ENCODE measurements at regions not wholly inside any gene's neighbourhood (a gene's known extent, or its start where the extent isn't known, plus 50 kb on each side); places are given as distances from the start of the nearest gene placed in this dataset.

- DNase-seq (ENCODE audit: insufficient read length), result no peak
- FAIRE-seq, result no peak
- TF ChIP-seq POLR2AphosphoS5 (IDR thresholded peaks at IDR 0.05; ENCODE audit: low read depth, low read length) (no peak), POLR2A (IDR thresholded peaks at IDR 0.05; ENCODE audit: low read depth, low read length) (no peak), TAF1 (IDR thresholded peaks at IDR 0.05; ENCODE audit: borderline replicate concordance, low read depth, low read length) (no peak)
Observed at GRCh38 chr4:23999714-24000469, 110.0 kb upstream of the PPARGC1A start.

- FAIRE-seq (no peak), DNase-seq (ENCODE audit: insufficient read length) (no peak)
- no peak for TF ChIP-seq TAF1 (IDR thresholded peaks at IDR 0.05; ENCODE audit: borderline replicate concordance, low read depth, low read length)
- no peak for TF ChIP-seq POLR2AphosphoS5 (IDR thresholded peaks at IDR 0.05; ENCODE audit: low read depth, low read length)
- TF ChIP-seq POLR2A (IDR thresholded peaks at IDR 0.05; ENCODE audit: low read depth, low read length), result no peak
Observed at GRCh38 chr4:23993373-23993772, 103.5 kb upstream of the PPARGC1A start.

GRCh38 chr4:23991444-23991843, 101.6 kb upstream of the PPARGC1A start:
- TF ChIP-seq TAF1 (IDR thresholded peaks at IDR 0.05; ENCODE audit: borderline replicate concordance, low read depth, low read length), result no peak
- TF ChIP-seq POLR2A (IDR thresholded peaks at IDR 0.05; ENCODE audit: low read depth, low read length), result no peak
- no peak for TF ChIP-seq POLR2AphosphoS5 (IDR thresholded peaks at IDR 0.05; ENCODE audit: low read depth, low read length)
- FAIRE-seq (no peak), DNase-seq (ENCODE audit: insufficient read length) (no peak)

- FAIRE-seq, result no peak
- DNase-seq (ENCODE audit: insufficient read length), result no peak
- TF ChIP-seq TAF1 (IDR thresholded peaks at IDR 0.05; ENCODE audit: borderline replicate concordance, low read depth, low read length), result no peak
- TF ChIP-seq POLR2AphosphoS5 (IDR thresholded peaks at IDR 0.05; ENCODE audit: low read depth, low read length), result no peak
- no peak for TF ChIP-seq POLR2A (IDR thresholded peaks at IDR 0.05; ENCODE audit: low read depth, low read length)
Observed at GRCh38 chr4:23986270-23986669, 96.4 kb upstream of the PPARGC1A start.

- TF ChIP-seq POLR2AphosphoS5 (IDR thresholded peaks at IDR 0.05; ENCODE audit: low read depth, low read length) (no peak), TAF1 (IDR thresholded peaks at IDR 0.05; ENCODE audit: borderline replicate concordance, low read depth, low read length) (no peak), POLR2A (IDR thresholded peaks at IDR 0.05; ENCODE audit: low read depth, low read length) (no peak)
- no peak for FAIRE-seq
- DNase-seq (ENCODE audit: insufficient read length), result no peak
Observed at GRCh38 chr4:23981328-23981727, 91.5 kb upstream of the PPARGC1A start.

- TF ChIP-seq POLR2A (IDR thresholded peaks at IDR 0.05; ENCODE audit: low read depth, low read length) (no peak), TAF1 (IDR thresholded peaks at IDR 0.05; ENCODE audit: borderline replicate concordance, low read depth, low read length) (no peak), POLR2AphosphoS5 (IDR thresholded peaks at IDR 0.05; ENCODE audit: low read depth, low read length) (no peak)
- FAIRE-seq (no peak), DNase-seq (ENCODE audit: insufficient read length) (no peak)
Observed at GRCh38 chr4:23979534-23979933, 89.7 kb upstream of the PPARGC1A start.

GRCh38 chr4:23978002-23978401, 88.2 kb upstream of the PPARGC1A start:
- TF ChIP-seq TAF1 (IDR thresholded peaks at IDR 0.05; ENCODE audit: borderline replicate concordance, low read depth, low read length) (no peak), POLR2A (IDR thresholded peaks at IDR 0.05; ENCODE audit: low read depth, low read length) (no peak), POLR2AphosphoS5 (IDR thresholded peaks at IDR 0.05; ENCODE audit: low read depth, low read length) (no peak)
- no peak for FAIRE-seq
- no peak for DNase-seq (ENCODE audit: insufficient read length)

GRCh38 chr4:23976423-23976822, 86.6 kb upstream of the PPARGC1A start:
- no peak for TF ChIP-seq POLR2AphosphoS5 (IDR thresholded peaks at IDR 0.05; ENCODE audit: low read depth, low read length)
- no peak for TF ChIP-seq TAF1 (IDR thresholded peaks at IDR 0.05; ENCODE audit: borderline replicate concordance, low read depth, low read length)
- no peak for TF ChIP-seq POLR2A (IDR thresholded peaks at IDR 0.05; ENCODE audit: low read depth, low read length)
- no peak for FAIRE-seq
- no peak for DNase-seq (ENCODE audit: insufficient read length)

GRCh38 chr4:23973308-23973855, 83.5 kb upstream of the PPARGC1A start:
- FAIRE-seq, result no peak
- DNase-seq (ENCODE audit: insufficient read length), result no peak
- TF ChIP-seq POLR2A (IDR thresholded peaks at IDR 0.05; ENCODE audit: low read depth, low read length) (no peak), TAF1 (IDR thresholded peaks at IDR 0.05; ENCODE audit: borderline replicate concordance, low read depth, low read length) (no peak), POLR2AphosphoS5 (IDR thresholded peaks at IDR 0.05; ENCODE audit: low read depth, low read length) (no peak)

- no peak for TF ChIP-seq TAF1 (IDR thresholded peaks at IDR 0.05; ENCODE audit: borderline replicate concordance, low read depth, low read length)
- TF ChIP-seq POLR2A (IDR thresholded peaks at IDR 0.05; ENCODE audit: low read depth, low read length), result no peak
- TF ChIP-seq POLR2AphosphoS5 (IDR thresholded peaks at IDR 0.05; ENCODE audit: low read depth, low read length), result no peak
- no peak for DNase-seq (ENCODE audit: insufficient read length)
- no peak for FAIRE-seq
Observed at GRCh38 chr4:23972805-23973204, 83.0 kb upstream of the PPARGC1A start.

GRCh38 chr4:23972187-23972586, 82.3 kb upstream of the PPARGC1A start:
- TF ChIP-seq TAF1 (IDR thresholded peaks at IDR 0.05; ENCODE audit: borderline replicate concordance, low read depth, low read length), result no peak
- no peak for TF ChIP-seq POLR2A (IDR thresholded peaks at IDR 0.05; ENCODE audit: low read depth, low read length)
- TF ChIP-seq POLR2AphosphoS5 (IDR thresholded peaks at IDR 0.05; ENCODE audit: low read depth, low read length), result no peak
- FAIRE-seq (no peak), DNase-seq (ENCODE audit: insufficient read length) (no peak)

GRCh38 chr4:23970201-23970850, 80.5 kb upstream of the PPARGC1A start:
- FAIRE-seq (no peak), DNase-seq (ENCODE audit: insufficient read length) (no peak)
- TF ChIP-seq TAF1 (IDR thresholded peaks at IDR 0.05; ENCODE audit: borderline replicate concordance, low read depth, low read length) (no peak), POLR2A (IDR thresholded peaks at IDR 0.05; ENCODE audit: low read depth, low read length) (no peak), POLR2AphosphoS5 (IDR thresholded peaks at IDR 0.05; ENCODE audit: low read depth, low read length) (no peak)

Measured in GM12892 (cell line).